MCF 10A (cell line): ENCODE measurements at regions not wholly inside any gene's neighbourhood (a gene's known extent, or its start where the extent isn't known, plus 50 kb on each side); places are given as distances from the start of the nearest gene placed in this dataset.
"Not testable (repeated sequence)": the region's sequence is repeated elsewhere in the genome, so short reads cannot be mapped to it uniquely, and the experiment has no call there.

Source experiments
- BruUV-seq: library from RNA; stranded (reverse); fragments of 400-500 nt; replicated peaks from 2 replicates; lab custom pipeline; 2021; lab: Mats Ljungman, UMichigan
- CTCF ChIA-PET: fragments of 300-600 bp; sonication (Branson Sonifier 250); formaldehyde crosslinking; extraction: SDS; loops from one replicate; lab custom pipeline; 2021; ENCODE audit warnings: antibody characterized with exemption, inconsistent platforms; lab: Yijun Ruan, JAX
- POLR2A ChIA-PET: fragments of 300-600, 350-650 bp; sonication (Branson Sonifier 250); formaldehyde crosslinking; extraction: SDS; loops from one replicate; lab custom pipeline; 2020; ENCODE audit warnings: antibody characterized with exemption, inconsistent platforms; lab: Yijun Ruan, JAX
- DNase-seq: peaks from one replicate; pipeline ENCODE4 v3.0.0-alpha.2; 2018; ENCODE audit not compliant: unreplicated experiment
- H3K27ac Mint-ChIP-seq: one replicate; pipeline ENCODE4 v1.8.0; 2022; ENCODE audit warnings: mild to moderate bottlenecking, low read depth, mixed read lengths; ENCODE audit not compliant: unreplicated experiment
- H3K27me3 Mint-ChIP-seq: one replicate; pipeline ENCODE4 v1.8.0; 2022; ENCODE audit warnings: mixed read lengths; ENCODE audit not compliant: insufficient read depth, unreplicated experiment
- H3K36me3 Mint-ChIP-seq: one replicate; pipeline ENCODE4 v1.8.0; 2022; ENCODE audit warnings: mild to moderate bottlenecking, moderate library complexity, mixed read lengths; ENCODE audit not compliant: insufficient read depth, unreplicated experiment
- H3K4me1 Mint-ChIP-seq: one replicate; pipeline ENCODE4 v1.8.0; 2022; ENCODE audit warnings: mixed read lengths; ENCODE audit not compliant: insufficient read depth, unreplicated experiment
- H3K4me3 Mint-ChIP-seq: one replicate; pipeline ENCODE4 v1.8.0; 2022; ENCODE audit warnings: mild to moderate bottlenecking, moderate library complexity, mixed read lengths; ENCODE audit not compliant: unreplicated experiment
- H3K9me3 Mint-ChIP-seq: one replicate; pipeline ENCODE4 v1.8.0; 2022; ENCODE audit warnings: mixed read lengths; ENCODE audit not compliant: unreplicated experiment
- CTCF ChIP-seq: fragments of 200-600 bp; IDR thresholded peaks from one replicate; pipeline ENCODE4 v1.8.0; 2022; ENCODE audit warnings: antibody characterized with exemption, mild to moderate bottlenecking; ENCODE audit not compliant: unreplicated experiment
- intact Hi-C: fragments of 100-400 bp; cut with micrococcal nuclease; formaldehyde crosslinking; loops from 2 replicates; pipeline ENCODE4 v1.14.1; 2022

GRCh38 chr14:25461780-25462179 is 411.8 kb upstream of the STXBP6 start:
- no peak for DNase-seq
- no TSS peak for BruUV-seq
- ChIA-PET CTCF (interaction anchor here (0.6 to 0.8 kb wide), 2 partner anchors 30 to 76 kb away, joined by 3 read pairs; no protein-coding TSS in a partner anchor), POLR2A (interaction anchor here (0.5 kb wide), 1 partner anchor 574 kb away, joined by 4 read pairs; no protein-coding TSS in a partner anchor)
- Mint-ChIP-seq H3K36me3 (no peaks in the 10 kb centered on the region), H3K4me3 (no peak overlapping the region), H3K4me1 (no peaks in the 10 kb centered on the region), H3K27me3 (no peaks in the 10 kb centered on the region), H3K27ac (no peak overlapping the region), H3K9me3 (peaks cover 23% of the 10 kb centered on the region)
- intact Hi-C loops = no loop called here
- TF ChIP-seq CTCF = no peak

- ChIA-PET CTCF (no interaction called here), POLR2A (no interaction called here)
- no peak overlapping the region for H3K4me3 Mint-ChIP-seq
- no peak for DNase-seq
- TF ChIP-seq CTCF = no peak
- no peaks in the 10 kb centered on the region for H3K36me3 Mint-ChIP-seq
- H3K27me3 Mint-ChIP-seq = no peaks in the 10 kb centered on the region
- no TSS peak for BruUV-seq
- no peak overlapping the region for H3K27ac Mint-ChIP-seq
- no peaks in the 10 kb centered on the region for H3K4me1 Mint-ChIP-seq
- H3K9me3 Mint-ChIP-seq = peaks cover 30% of the 10 kb centered on the region
- intact Hi-C loops = no loop called here
These were observed 394.4 kb upstream of the STXBP6 start for GRCh38 chr14:25444381-25444780.

- DNase-seq, H3K27ac Mint-ChIP-seq, H3K4me3 Mint-ChIP-seq, H3K36me3 Mint-ChIP-seq, POLR2A ChIA-PET, BruUV-seq, H3K27me3 Mint-ChIP-seq, H3K4me1 Mint-ChIP-seq, CTCF ChIA-PET, intact Hi-C loops: not testable (repeated sequence)
- peaks cover 38% of the 10 kb centered on the region for H3K9me3 Mint-ChIP-seq
These were observed 390.4 kb upstream of the STXBP6 start for GRCh38 chr14:25440382-25440781.

GRCh38 chr14:25436906-25437305 is 387.0 kb upstream of the STXBP6 start:
- intact Hi-C loops = no loop called here

More at GRCh38 chr14:25436906-25437305, 387.0 kb upstream of the STXBP6 start:
- ChIA-PET CTCF (no interaction called here), POLR2A (no interaction called here)
- no TSS peak for BruUV-seq
- Mint-ChIP-seq H3K4me3 (no peak overlapping the region), H3K9me3 (peaks cover 19% of the 10 kb centered on the region), H3K27ac (no peak overlapping the region), H3K27me3 (no peaks in the 10 kb centered on the region), H3K4me1 (no peaks in the 10 kb centered on the region), H3K36me3 (no peaks in the 10 kb centered on the region)
- no peak for TF ChIP-seq CTCF
- DNase-seq = no peak
